Transverse colon (tissue), 4 donors: ENCODE measurements at regions not wholly inside any gene's neighbourhood (a gene's known extent, or its start where the extent isn't known, plus 50 kb on each side); places are given as distances from the start of the nearest gene placed in this dataset.

Experiments used
- DNase-seq: peaks from one replicate; pipeline ENCODE4 v3.0.0-alpha.2; 2019
- H3K27ac ChIP-seq, 4 donors: fragments of 200-600 bp; sonication (generic); 2 replicates each; pipeline ENCODE4 v1.5.1; 2016 to 2018; ENCODE audit warnings: inconsistent platforms in 4 of 4
- H3K27me3 ChIP-seq: fragments of 200-600 bp; sonication (generic); 2 replicates; pipeline ENCODE4 v1.5.1; 2017; ENCODE audit warnings: inconsistent platforms
- H3K36me3 ChIP-seq, 4 donors: fragments of 200-600 bp; sonication (generic); 2 replicates each; pipeline ENCODE4 v1.5.1; 2017 to 2019; ENCODE audit warnings: inconsistent platforms in 4 of 4
- H3K4me1 ChIP-seq, 4 donors: fragments of 200-600 bp; sonication (generic); 2 replicates each; pipeline ENCODE4 v1.5.1; 2017 to 2020; ENCODE audit warnings: inconsistent platforms in 4 of 4
- H3K4me3 ChIP-seq, 4 donors: fragments of 200-600 bp; sonication (generic); 1 replicate in 1 of 4; 2 replicates in 3 of 4; pipeline versions ENCODE4 v1.5.1 to v1.6.1; 2017 to 2019; ENCODE audit warnings: inconsistent platforms in 4 of 4
- H3K9me3 ChIP-seq, 2 donors: fragments of 200-600 bp; sonication (generic); 2 replicates each; pipeline ENCODE4 v1.5.1; 2017 to 2019; ENCODE audit warnings: inconsistent platforms in 2 of 2
- CTCF ChIP-seq, 5 experiments: fragments of 200-600 bp in 3 of 5; fragments of 450-650 bp in 2 of 5; sonication (generic) in 3 of 5; IDR thresholded peaks; 1 replicate in 2 of 5; 2 replicates in 3 of 5; pipeline ENCODE4 v1.5.1; 2016 to 2017; ENCODE audit warnings: antibody characterized with exemption in 5 of 5, inconsistent platforms in 3 of 5, mild to moderate bottlenecking in 2 of 5, moderate library complexity in 1 of 5
- EP300 ChIP-seq: sonication (generic); formaldehyde crosslinking; IDR thresholded peaks from one replicate; pipeline ENCODE4 v1.6.1; 2017; ENCODE audit warnings: antibody characterized with exemption, low read depth
- POLR2A ChIP-seq: fragments of 450-650 bp; IDR thresholded peaks from one replicate; pipeline ENCODE4 v1.6.1; 2016; ENCODE audit warnings: antibody characterized with exemption, mild to moderate bottlenecking, moderate library complexity
- POLR2AphosphoS5 ChIP-seq, 3 donors: sonication (generic); formaldehyde crosslinking; IDR thresholded peaks; one replicate each; pipeline ENCODE4 v1.6.1; 2016; ENCODE audit warnings: antibody characterized with exemption in 3 of 3
- WGBS, 2 donors: methylation state at CpG; one replicate each; pipeline ENCODE4 v1.1.5; 2018; ENCODE audit warnings: low coverage in 1 of 2; 5-methylcytosine and 5-hydroxymethylcytosine counted together
- in situ Hi-C, 4 donors: fragments of 200-750 bp; cut with MboI; loops; one replicate each; pipeline versions ENCODE4 v1.15.0 to v1.15.1; 2017; ENCODE audit warnings: low sequenced_read_pairs in 3 of 4, low pct_ligation_motif_present in 1 of 4, low pct_unique_long_range_greater_than_20kb in 1 of 4
- intact Hi-C: fragments of 100-400 bp; cut with DNase I; formaldehyde crosslinking; loops from one replicate; pipeline ENCODE4 v1.15.1; 2023; ENCODE audit warnings: low total_unique reads

GRCh38 chr20:11324990-11325389, 592.7 kb upstream of the BTBD3 start:
- H3K36me3 ChIP-seq = no peaks in the 10 kb centered on the region
- WGBS, 2 donors = 88 to 89% methylated on average over 3 to 4 of the region's 4 CpGs

GRCh38 chr20:11328839-11329238, 588.9 kb upstream of the BTBD3 start:
- Histone ChIP-seq H3K36me3 (no peaks in the 10 kb centered on the region), H3K27ac (no peak overlapping the region), H3K9me3 (no peaks in the 10 kb centered on the region), H3K4me3 (no peak overlapping the region), H3K27me3 (no peaks in the 10 kb centered on the region), H3K4me1 (no peaks in the 10 kb centered on the region)
- TF ChIP-seq CTCF (IDR thresholded peaks at IDR 0.05) = no peak
- no peak for TF ChIP-seq EP300
- no peak for TF ChIP-seq POLR2AphosphoS5 (IDR thresholded peaks at IDR 0.05)
- no peak for TF ChIP-seq POLR2A
- in situ Hi-C loops = no loop called here
- no peak for DNase-seq
- WGBS, 2 donors = 41 to 66% methylated on average over 5 to 8 of the region's 8 CpGs
- intact Hi-C loops = no loop called here

More at GRCh38 chr20:11324990-11325389, 592.7 kb upstream of the BTBD3 start:
- DNase-seq = no peak
- no peak overlapping the region for H3K27ac ChIP-seq
- in situ Hi-C loops (no loop called here), intact Hi-C loops (no loop called here)
- H3K27me3 ChIP-seq = no peaks in the 10 kb centered on the region
- H3K4me1 ChIP-seq = no peaks in the 10 kb centered on the region
- TF ChIP-seq CTCF (IDR thresholded peaks at IDR 0.05) = no peak
- TF ChIP-seq EP300 = no peak
- no peak for TF ChIP-seq POLR2A
- TF ChIP-seq POLR2AphosphoS5 (IDR thresholded peaks at IDR 0.05) = no peak
- no peak overlapping the region for H3K4me3 ChIP-seq
- H3K9me3 ChIP-seq = peaks cover 4 to 6% of the 10 kb centered on the region in 2 donors

GRCh38 chr20:11329271-11329670, 588.4 kb upstream of the BTBD3 start:
- 88 to 93% methylated on average over 1 of the region's 1 CpG for WGBS, 2 donors
- no peaks in the 10 kb centered on the region for H3K36me3 ChIP-seq
- H3K4me1 ChIP-seq = no peaks in the 10 kb centered on the region
- intact Hi-C loops = no loop called here
- no peaks in the 10 kb centered on the region for H3K27me3 ChIP-seq
- in situ Hi-C loops = no loop called here
- no peak for DNase-seq
- no peak for TF ChIP-seq CTCF (IDR thresholded peaks at IDR 0.05)
- no peak for TF ChIP-seq POLR2A
- no peak for TF ChIP-seq POLR2AphosphoS5 (IDR thresholded peaks at IDR 0.05)
- no peak for TF ChIP-seq EP300
- H3K27ac ChIP-seq = no peak overlapping the region
- no peak overlapping the region for H3K4me3 ChIP-seq
- no peaks in the 10 kb centered on the region for H3K9me3 ChIP-seq

- Histone ChIP-seq H3K27me3 (no peaks in the 10 kb centered on the region), H3K9me3 (no peaks in the 10 kb centered on the region), H3K4me1 (no peaks in the 10 kb centered on the region), H3K36me3 (no peaks in the 10 kb centered on the region), H3K27ac (no peak overlapping the region), H3K4me3 (no peak overlapping the region)
- no peak for DNase-seq
- TF ChIP-seq POLR2A (no peak), CTCF (IDR thresholded peaks at IDR 0.05) (no peak), POLR2AphosphoS5 (IDR thresholded peaks at IDR 0.05) (no peak), EP300 (no peak)
- in situ Hi-C loops (no loop called here), intact Hi-C loops (no loop called here)
- 74 to 86% methylated on average over 2 of the region's 2 CpGs for WGBS, 2 donors
Observed at GRCh38 chr20:11331096-11331495, 586.6 kb upstream of the BTBD3 start.
